Lower leg skin (tissue), 4 donors: ENCODE measurements at regions not wholly inside any gene's neighbourhood (a gene's known extent, or its start where the extent isn't known, plus 50 kb on each side); places are given as distances from the start of the nearest gene placed in this dataset.

Source experiments
- DNase-seq, 2 donors: peaks; one replicate each; pipeline ENCODE4 v3.0.0-alpha.2; 2019; ENCODE audit warnings: low spot score in 2 of 2
- H3K4me3 ChIP-seq: fragments of 200-600 bp; sonication (generic); 2 replicates; pipeline ENCODE4 v1.5.1; 2017; ENCODE audit warnings: mild to moderate bottlenecking, low read depth; ENCODE audit not compliant: poor library complexity, severe bottlenecking
- POLR2A ChIP-seq, 2 donors: fragments of 450-650 bp; IDR thresholded peaks; one replicate each; pipeline ENCODE4 v1.6.1; 2016 to 2017; ENCODE audit warnings: antibody characterized with exemption in 2 of 2, mild to moderate bottlenecking in 1 of 2, moderate library complexity in 1 of 2
- WGBS, 2 donors: methylation state at CpG; one replicate each; pipeline ENCODE4 v1.1.5; 2018; 5-methylcytosine and 5-hydroxymethylcytosine counted together
- intact Hi-C: fragments of 100-400 bp; cut with DNase I; formaldehyde crosslinking; loops from one replicate; pipeline ENCODE4 v1.15.0; 2023; ENCODE audit warnings: low total_unique reads
- TF ChIP-seq, protein P1 (sequence below), 3 donors: fragments of 450-650 bp; IDR thresholded peaks; one replicate each; pipeline ENCODE4 v1.5.1; 2016; ENCODE audit warnings: antibody characterized with exemption in 3 of 3, mild to moderate bottlenecking in 3 of 3, moderate library complexity in 2 of 3

DNA sequence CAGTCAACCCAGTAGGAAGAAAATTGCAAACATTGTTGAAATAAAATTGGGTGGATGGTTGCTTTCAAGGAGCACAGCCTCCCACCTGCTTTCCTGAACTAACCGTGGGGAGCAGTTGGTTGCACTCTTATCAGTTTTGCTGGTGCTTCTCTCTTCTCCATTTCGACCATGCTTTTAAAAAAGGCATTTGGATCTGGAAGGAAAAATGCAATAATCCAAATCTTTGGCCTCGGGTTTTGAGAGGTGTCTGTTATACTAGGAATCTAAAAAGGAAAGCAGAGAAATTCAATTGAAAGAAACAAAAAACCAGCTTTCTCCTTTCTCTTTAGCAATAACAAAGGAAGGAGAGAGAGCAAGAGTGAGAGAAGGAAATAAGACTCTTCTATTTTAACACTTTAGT is 113.6 kb upstream of the ARGLU1 start:
- TF ChIP-seq POLR2A (IDR thresholded peaks at IDR 0.05) = no peak
- TF ChIP-seq, protein P1, sequence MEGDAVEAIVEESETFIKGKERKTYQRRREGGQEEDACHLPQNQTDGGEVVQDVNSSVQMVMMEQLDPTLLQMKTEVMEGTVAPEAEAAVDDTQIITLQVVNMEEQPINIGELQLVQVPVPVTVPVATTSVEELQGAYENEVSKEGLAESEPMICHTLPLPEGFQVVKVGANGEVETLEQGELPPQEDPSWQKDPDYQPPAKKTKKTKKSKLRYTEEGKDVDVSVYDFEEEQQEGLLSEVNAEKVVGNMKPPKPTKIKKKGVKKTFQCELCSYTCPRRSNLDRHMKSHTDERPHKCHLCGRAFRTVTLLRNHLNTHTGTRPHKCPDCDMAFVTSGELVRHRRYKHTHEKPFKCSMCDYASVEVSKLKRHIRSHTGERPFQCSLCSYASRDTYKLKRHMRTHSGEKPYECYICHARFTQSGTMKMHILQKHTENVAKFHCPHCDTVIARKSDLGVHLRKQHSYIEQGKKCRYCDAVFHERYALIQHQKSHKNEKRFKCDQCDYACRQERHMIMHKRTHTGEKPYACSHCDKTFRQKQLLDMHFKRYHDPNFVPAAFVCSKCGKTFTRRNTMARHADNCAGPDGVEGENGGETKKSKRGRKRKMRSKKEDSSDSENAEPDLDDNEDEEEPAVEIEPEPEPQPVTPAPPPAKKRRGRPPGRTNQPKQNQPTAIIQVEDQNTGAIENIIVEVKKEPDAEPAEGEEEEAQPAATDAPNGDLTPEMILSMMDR (IDR thresholded peaks at IDR 0.05) = no peak
- WGBS, 2 donors = 52 to 58% methylated on average over 3 of the region's 3 CpGs
- no peak for DNase-seq
- intact Hi-C loops = no loop called here
- no peak overlapping the region for H3K4me3 ChIP-seq

DNA sequence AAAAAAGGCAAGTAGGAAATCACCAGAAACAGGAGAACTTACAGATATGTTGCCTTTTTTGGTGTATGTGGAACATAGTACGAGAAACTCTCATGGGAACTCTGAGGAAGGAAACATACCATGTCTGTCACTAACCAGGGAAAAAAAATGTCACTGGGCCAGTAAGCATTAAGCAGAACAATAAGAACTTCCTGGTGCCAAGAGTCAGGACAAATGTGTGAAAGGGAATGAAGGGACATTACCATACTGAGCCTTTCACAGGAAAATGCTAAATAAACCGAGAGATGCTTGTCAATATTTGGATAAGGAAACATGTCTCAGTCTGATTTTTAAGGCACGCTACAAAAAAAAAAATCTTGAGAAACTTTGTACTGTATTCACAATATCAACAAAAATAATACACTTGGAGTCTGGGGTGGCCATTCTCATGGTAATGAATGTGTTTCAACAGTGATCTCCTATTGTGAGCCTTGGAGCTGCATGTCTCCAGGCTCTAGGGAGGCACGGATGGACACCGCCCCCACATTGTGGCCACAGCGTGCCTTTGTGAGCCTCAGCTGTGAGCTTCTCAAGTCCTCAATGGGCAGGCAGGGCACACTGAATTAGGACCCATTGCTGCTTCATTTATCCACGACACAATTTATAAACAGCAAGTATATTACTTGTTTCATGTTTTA is 113.0 kb upstream of the ARGLU1 start:
- WGBS, 2 donors = 55 to 56% methylated on average over 7 of the region's 7 CpGs
- no peak for TF ChIP-seq POLR2A (IDR thresholded peaks at IDR 0.05)
- TF ChIP-seq, protein P1 (IDR thresholded peaks at IDR 0.05) = no peak
- DNase-seq = no peak
- intact Hi-C loops = no loop called here
- no peak overlapping the region for H3K4me3 ChIP-seq

- WGBS, 2 donors = 79 to 81% methylated on average over 5 of the region's 5 CpGs
- no peak overlapping the region for H3K4me3 ChIP-seq
- no peak for TF ChIP-seq POLR2A (IDR thresholded peaks at IDR 0.05)
- TF ChIP-seq, protein P1 (IDR thresholded peaks at IDR 0.05) = no peak
- intact Hi-C loops = no loop called here
- no peak for DNase-seq
These were observed 110.9 kb upstream of the ARGLU1 start for GRCh38 chr13:106678646-106679418.

- H3K4me3 ChIP-seq = no peak overlapping the region
- TF ChIP-seq POLR2A (IDR thresholded peaks at IDR 0.05) = no peak
- TF ChIP-seq, protein P1 (IDR thresholded peaks at IDR 0.05) = no peak
- no peak for DNase-seq
- intact Hi-C loops = no loop called here
These were observed 107.4 kb upstream of the ARGLU1 start for GRCh38 chr13:106675311-106675710.

GRCh38 chr13:106660746-106661625 is 93.0 kb upstream of the ARGLU1 start:
- TF ChIP-seq, protein P1 (IDR thresholded peaks at IDR 0.05) = no peak
- no peak for TF ChIP-seq POLR2A (IDR thresholded peaks at IDR 0.05)
- intact Hi-C loops = no loop called here
- H3K4me3 ChIP-seq = no peak overlapping the region
- DNase-seq = no peak
- WGBS, 2 donors = 85 to 86% methylated on average over 6 of the region's 6 CpGs
